ENCODE measurements at regions not wholly inside any gene's neighbourhood (a gene's known extent, or its start where the extent isn't known, plus 50 kb on each side); places are given as distances from the start of the nearest gene placed in this dataset.

DNA sequence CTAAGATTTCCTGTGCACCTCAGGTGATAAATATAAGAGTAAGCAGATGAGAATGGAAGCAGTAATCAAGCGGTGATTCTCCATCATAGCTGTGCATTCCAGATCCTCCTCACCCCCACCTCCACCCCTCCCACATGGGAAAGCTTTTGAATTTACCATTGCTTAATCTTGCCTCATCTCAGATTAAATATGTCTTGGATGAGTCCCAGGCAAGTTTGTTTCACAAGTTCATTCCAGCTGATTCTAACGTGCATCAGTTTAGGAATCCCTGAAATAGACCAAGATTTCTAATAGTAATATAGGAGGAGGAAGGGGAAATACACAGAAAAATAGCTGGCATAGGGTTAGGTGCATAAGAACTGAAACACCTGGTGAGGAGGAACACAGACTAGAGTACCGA lies 396.2 kb upstream of the KIF2B start:
- in situ Hi-C loops (cut with MboI; ENCODE audit: low sequenced_read_pairs, unreplicated experiment): no loop called here
- DNase-seq (ENCODE audit: low spot score): no peak
- TF ChIP-seq, protein P1, sequence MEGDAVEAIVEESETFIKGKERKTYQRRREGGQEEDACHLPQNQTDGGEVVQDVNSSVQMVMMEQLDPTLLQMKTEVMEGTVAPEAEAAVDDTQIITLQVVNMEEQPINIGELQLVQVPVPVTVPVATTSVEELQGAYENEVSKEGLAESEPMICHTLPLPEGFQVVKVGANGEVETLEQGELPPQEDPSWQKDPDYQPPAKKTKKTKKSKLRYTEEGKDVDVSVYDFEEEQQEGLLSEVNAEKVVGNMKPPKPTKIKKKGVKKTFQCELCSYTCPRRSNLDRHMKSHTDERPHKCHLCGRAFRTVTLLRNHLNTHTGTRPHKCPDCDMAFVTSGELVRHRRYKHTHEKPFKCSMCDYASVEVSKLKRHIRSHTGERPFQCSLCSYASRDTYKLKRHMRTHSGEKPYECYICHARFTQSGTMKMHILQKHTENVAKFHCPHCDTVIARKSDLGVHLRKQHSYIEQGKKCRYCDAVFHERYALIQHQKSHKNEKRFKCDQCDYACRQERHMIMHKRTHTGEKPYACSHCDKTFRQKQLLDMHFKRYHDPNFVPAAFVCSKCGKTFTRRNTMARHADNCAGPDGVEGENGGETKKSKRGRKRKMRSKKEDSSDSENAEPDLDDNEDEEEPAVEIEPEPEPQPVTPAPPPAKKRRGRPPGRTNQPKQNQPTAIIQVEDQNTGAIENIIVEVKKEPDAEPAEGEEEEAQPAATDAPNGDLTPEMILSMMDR (IDR thresholded peaks at IDR 0.05; ENCODE audit: borderline replicate concordance, control extremely low read depth, extremely low read depth, insufficient read depth, missing control alignments): no peak

DNA sequence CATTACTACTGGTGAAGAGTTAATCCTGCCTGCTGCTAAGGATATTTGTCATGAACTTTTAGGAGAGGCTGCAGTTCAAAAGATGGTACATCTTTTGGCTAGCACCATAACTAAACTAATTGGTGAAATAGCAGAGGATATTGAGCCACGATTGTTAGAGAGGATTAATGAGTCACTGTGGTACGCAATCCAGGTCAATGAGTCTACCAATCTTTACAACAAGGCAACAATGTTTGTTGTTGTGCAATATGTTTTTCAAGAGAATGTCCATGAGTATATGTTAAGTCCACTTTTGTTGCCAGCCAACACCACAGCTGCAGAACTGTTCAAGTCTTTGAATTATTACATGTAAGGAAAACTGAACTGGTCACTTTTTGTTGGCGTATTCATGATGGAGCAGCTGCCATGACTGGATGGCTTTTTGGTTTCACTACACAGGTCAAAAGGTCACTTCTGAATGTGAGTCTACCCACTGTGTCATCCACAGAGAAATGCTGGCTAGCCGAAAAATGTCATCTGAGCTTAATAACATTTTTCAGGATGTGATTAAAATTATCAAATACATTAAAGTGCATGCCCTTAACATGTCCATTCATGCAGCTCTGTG lies 402.6 kb upstream of the KIF2B start:
- TF ChIP-seq, protein P1 (IDR thresholded peaks at IDR 0.05; ENCODE audit: borderline replicate concordance, control extremely low read depth, extremely low read depth, insufficient read depth, missing control alignments): no peak
- no peak for DNase-seq (ENCODE audit: low spot score)
- in situ Hi-C loops (cut with MboI; ENCODE audit: low sequenced_read_pairs, unreplicated experiment): no loop called here

DNA sequence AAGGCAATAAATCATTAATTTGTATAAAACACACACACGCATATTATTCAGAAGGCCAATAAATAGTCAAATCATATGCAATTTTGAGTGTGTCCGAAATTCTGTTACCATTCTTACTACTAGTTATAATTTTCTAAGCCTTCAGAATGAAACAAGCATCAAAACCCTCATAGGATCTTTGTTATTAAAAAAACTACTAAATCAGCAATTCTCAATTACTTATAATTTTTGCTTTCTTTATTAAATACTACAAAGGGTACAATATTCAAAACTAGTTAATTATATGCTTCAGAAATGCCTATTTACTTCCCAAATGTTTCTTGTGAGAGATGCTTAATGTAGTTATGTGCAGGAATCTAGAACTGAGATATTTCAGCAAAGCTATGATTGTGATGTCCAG lies 413.1 kb upstream of the KIF2B start:
- DNase-seq (ENCODE audit: low spot score): no peak
- in situ Hi-C loops (cut with MboI; ENCODE audit: low sequenced_read_pairs, unreplicated experiment): no loop called here
- TF ChIP-seq, protein P1 (IDR thresholded peaks at IDR 0.05; ENCODE audit: borderline replicate concordance, control extremely low read depth, extremely low read depth, insufficient read depth, missing control alignments): no peak

DNA sequence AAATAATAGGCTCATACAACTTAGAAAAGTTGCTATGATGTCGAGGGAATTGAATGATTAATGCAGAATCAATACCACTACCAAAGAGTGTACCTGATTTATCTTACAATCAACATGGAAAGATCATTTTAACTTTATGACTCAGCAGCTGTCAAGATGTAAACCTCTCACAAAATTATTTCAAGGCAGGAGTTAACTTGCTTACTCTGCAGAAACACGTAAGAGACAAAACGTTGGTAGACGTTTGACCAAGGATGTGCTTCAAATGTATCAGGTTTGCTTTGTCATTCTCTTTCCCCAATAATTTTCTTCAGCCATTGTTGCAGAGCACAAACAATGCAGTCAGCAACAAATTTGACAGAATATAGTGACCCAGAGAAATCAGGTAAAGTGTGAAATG lies 415.8 kb upstream of the KIF2B start:
- in situ Hi-C loops (cut with MboI; ENCODE audit: low sequenced_read_pairs, unreplicated experiment): no loop called here
- DNase-seq (ENCODE audit: low spot score): no peak
- TF ChIP-seq, protein P1 (IDR thresholded peaks at IDR 0.05; ENCODE audit: borderline replicate concordance, control extremely low read depth, extremely low read depth, insufficient read depth, missing control alignments): no peak

DNA sequence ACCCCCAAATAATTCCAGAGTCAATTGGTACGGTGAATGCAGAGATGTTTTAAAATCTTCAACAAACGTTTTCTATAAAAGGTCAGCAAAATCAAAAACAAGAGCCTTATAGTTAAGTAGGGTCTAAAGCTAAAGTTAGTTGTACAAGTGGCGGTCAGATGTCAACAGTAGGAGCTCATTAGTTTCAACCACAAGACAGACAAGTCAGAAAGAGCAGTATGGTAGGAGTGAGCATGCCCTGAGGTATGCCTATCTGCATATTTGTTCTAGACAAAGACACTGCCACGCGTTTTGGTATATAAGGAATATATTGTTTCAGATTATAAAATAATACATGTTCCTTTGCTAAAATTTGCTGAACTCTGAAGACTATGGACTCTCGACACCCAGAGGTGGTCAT lies 431.5 kb upstream of the KIF2B start:
- in situ Hi-C loops (cut with MboI; ENCODE audit: low sequenced_read_pairs, unreplicated experiment): no loop called here
- TF ChIP-seq, protein P1 (IDR thresholded peaks at IDR 0.05; ENCODE audit: borderline replicate concordance, control extremely low read depth, extremely low read depth, insufficient read depth, missing control alignments): no peak
- DNase-seq (ENCODE audit: low spot score): no peak

DNA sequence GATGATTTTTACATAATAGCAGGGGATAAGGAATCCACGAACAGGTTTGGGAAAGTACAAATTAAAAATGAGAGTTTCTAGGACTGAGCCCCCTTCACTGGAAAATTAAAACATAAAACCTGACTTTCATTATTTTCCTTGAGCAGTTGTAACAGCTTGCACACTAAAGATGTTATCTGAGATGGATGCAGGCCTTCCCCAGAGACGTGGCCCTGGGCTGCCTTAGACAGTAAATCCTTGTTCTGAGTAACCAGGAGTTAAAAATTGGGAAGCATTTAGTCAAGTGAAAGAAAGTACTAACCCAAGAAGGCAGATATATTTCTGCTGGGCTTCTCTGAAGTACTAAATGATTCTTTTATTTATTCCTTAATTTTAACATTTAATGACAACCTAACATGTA lies 432.2 kb upstream of the KIF2B start:
- in situ Hi-C loops (cut with MboI; ENCODE audit: low sequenced_read_pairs, unreplicated experiment): no loop called here
- TF ChIP-seq, protein P1 (IDR thresholded peaks at IDR 0.05; ENCODE audit: borderline replicate concordance, control extremely low read depth, extremely low read depth, insufficient read depth, missing control alignments): no peak
- no peak for DNase-seq (ENCODE audit: low spot score)
